A673 (cell line): ENCODE measurements at regions not wholly inside any gene's neighbourhood (a gene's known extent, or its start where the extent isn't known, plus 50 kb on each side); places are given as distances from the start of the nearest gene placed in this dataset.

Source experiments
- EZH2 ChIP-seq: fragments of 200-600 bp; sonication (generic); IDR thresholded peaks from 2 replicates; pipeline ENCODE4 v1.6.1; 2017; ENCODE audit warnings: borderline replicate concordance, low read depth, mild to moderate bottlenecking, mixed read lengths, antibody characterized with exemption, low read length; ENCODE audit not compliant: poor library complexity, severe bottlenecking
- TF ChIP-seq, protein P1 (sequence below): fragments of 300-800, 200-600 bp; sonication (generic); conservative IDR thresholded peaks from 2 replicates; pipeline ENCODE4 v1.5.1; 2017; ENCODE audit warnings: low read depth, mild to moderate bottlenecking, antibody characterized with exemption, low read length, moderate library complexity, mixed read lengths

DNA sequence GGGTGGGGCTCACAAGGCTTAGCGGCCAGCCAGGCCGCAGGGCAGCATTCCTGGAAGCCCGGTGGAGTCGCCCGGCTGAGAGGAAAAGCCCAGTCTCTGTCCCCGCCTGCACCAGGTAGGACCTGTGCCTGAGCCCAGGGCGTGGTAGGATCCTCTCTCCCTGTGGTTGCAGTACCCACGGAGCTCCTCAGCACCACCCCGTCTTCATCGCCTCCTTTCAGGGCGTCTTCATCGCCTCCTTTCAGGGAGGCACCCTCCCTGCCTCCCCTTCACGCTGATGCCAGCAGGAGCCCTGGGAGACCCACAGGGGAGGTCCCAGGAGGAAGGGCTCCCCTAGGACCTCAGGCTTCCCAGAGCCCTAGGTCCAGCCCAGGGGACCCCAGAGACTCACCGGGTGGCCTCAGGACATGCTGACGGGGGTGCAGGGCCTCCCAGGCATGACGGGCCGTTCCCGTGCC is 53.3 kb upstream of the NOTCH1 start:
- TF ChIP-seq, protein P1, sequence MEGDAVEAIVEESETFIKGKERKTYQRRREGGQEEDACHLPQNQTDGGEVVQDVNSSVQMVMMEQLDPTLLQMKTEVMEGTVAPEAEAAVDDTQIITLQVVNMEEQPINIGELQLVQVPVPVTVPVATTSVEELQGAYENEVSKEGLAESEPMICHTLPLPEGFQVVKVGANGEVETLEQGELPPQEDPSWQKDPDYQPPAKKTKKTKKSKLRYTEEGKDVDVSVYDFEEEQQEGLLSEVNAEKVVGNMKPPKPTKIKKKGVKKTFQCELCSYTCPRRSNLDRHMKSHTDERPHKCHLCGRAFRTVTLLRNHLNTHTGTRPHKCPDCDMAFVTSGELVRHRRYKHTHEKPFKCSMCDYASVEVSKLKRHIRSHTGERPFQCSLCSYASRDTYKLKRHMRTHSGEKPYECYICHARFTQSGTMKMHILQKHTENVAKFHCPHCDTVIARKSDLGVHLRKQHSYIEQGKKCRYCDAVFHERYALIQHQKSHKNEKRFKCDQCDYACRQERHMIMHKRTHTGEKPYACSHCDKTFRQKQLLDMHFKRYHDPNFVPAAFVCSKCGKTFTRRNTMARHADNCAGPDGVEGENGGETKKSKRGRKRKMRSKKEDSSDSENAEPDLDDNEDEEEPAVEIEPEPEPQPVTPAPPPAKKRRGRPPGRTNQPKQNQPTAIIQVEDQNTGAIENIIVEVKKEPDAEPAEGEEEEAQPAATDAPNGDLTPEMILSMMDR: no peak
- no peak for TF ChIP-seq EZH2
